HL-60/S4 (cell line): ENCODE measurements at regions not wholly inside any gene's neighbourhood (a gene's known extent, or its start where the extent isn't known, plus 50 kb on each side); places are given as distances from the start of the nearest gene placed in this dataset.

Source experiments
- in situ Hi-C: fragments of 300-500 bp; cut with MboI; formaldehyde crosslinking; loops from 2 replicates; pipeline ENCODE4 v1.14.3; 2022; ENCODE audit warnings: low sequenced_read_pairs

- in situ Hi-C loops: loop anchor here (25.0 kb wide), 1 partner anchor 836 kb away; no protein-coding TSS in a partner anchor
These were observed 61.4 kb upstream of the CLDN18 start for GRCh38 chr3:137948400-137949072.

- in situ Hi-C loops: no loop called here
These were observed 51.3 kb upstream of the CLDN18 start for GRCh38 chr3:137958636-137959035.
